ENCODE measurements at regions not wholly inside any gene's neighbourhood (a gene's known extent, or its start where the extent isn't known, plus 50 kb on each side); places are given as distances from the start of the nearest gene placed in this dataset.

DNA sequence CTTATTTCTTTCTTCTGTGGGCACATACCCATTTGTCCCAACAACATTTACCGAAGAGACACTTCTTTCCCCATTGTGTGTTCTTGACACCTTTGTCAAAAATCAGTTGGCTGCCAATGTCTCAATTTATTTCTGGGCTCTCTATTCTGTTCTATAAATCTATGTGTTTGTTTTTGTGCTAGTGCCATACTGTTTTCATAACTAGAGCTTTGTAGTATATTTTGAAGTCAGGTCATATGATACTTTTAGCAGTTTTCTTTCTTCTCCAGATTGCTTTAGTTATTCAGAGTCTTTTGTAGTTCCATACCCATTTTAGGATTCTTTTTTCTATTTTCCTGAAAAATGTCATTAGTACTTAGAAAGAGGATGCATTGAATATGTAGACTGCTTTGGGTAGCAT is 1276.3 kb downstream of the SLITRK1 start:
- TF ChIP-seq CTCF (conservative IDR thresholded peaks at IDR 0.05) (no peak), ZFX (IDR thresholded peaks at IDR 0.05) (no peak)
- H3K27ac ChIP-seq, result no peak overlapping the region

DNA sequence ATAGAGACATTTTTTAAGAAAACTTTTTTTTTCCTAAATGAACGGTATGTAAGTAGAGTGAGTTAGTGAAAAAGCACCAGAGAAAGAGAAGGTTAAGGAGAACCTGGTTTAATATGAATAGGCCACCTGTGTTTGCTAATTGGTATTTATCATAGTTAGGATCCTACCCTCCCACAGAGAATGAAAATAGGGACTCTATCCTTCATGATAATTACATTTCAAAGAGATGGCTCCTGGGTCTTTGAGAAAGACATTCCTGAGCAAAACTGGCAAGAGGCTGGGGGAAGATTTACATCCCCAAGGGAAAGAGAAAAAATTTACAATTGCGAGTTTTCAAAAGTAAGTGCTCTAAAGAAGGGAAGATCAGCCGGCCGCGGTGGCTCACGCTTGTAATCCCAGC is 1284.5 kb downstream of the SLITRK1 start:
- no peak for TF ChIP-seq CTCF (conservative IDR thresholded peaks at IDR 0.05)
- no peak for TF ChIP-seq ZFX (IDR thresholded peaks at IDR 0.05)
- no peak overlapping the region for H3K27ac ChIP-seq

GRCh38 chr13:82593239-82593638 is 1289.0 kb downstream of the SLITRK1 start:
- H3K27ac ChIP-seq, result no peak overlapping the region
- TF ChIP-seq CTCF (conservative IDR thresholded peaks at IDR 0.05) (no peak), ZFX (IDR thresholded peaks at IDR 0.05) (no peak)

DNA sequence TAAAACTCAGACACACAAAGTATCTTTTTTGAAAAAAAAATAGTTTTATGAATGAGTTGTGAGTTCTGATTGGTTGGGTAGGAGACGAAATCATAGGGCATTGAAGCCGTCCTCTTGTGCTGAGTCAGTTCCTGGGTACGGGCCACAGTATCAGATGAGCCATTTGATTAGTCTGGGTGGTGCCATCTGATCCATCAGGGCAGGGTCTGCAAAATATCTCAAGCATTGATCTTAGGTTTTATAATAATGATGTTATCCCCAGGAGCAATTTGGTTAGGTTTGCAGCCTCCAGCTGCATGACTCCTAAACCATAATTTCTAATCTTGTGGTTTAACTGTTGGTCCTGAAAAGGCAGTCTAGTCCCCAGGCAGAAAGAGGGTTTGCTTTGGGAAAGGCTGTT is 1310.6 kb downstream of the SLITRK1 start:
- TF ChIP-seq CTCF (conservative IDR thresholded peaks at IDR 0.05), result no peak
- no peak for TF ChIP-seq ZFX (IDR thresholded peaks at IDR 0.05)
- no peak overlapping the region for H3K27ac ChIP-seq

DNA sequence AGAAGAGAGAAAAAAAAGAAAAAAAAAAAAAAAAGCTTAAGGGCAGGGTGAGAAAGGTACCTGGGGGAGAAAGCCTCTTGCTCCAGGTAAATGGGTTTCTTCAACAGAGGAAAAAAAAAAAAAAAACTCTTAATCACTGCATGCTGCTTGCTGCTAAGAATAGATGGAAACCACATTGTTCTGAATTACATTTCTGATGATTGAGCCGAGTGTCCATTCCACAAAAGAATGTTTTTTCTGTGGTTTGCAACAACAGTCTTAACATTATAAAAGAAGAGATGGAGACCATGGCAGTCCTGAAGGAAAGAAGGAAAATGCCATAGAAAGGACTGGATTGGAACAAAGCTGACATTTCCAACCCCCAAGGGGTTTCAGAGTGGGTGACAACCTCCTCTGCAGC is 1312.7 kb downstream of the SLITRK1 start:
- TF ChIP-seq ZFX (IDR thresholded peaks at IDR 0.05) (no peak), CTCF (conservative IDR thresholded peaks at IDR 0.05) (no peak)
- no peak overlapping the region for H3K27ac ChIP-seq

- no peak overlapping the region for H3K27ac ChIP-seq
- TF ChIP-seq ZFX (IDR thresholded peaks at IDR 0.05) (no peak), CTCF (conservative IDR thresholded peaks at IDR 0.05) (no peak)
These were observed 1315.4 kb downstream of the SLITRK1 start for GRCh38 chr13:82566864-82567263.

GRCh38 chr13:82565201-82565600 is 1317.1 kb downstream of the SLITRK1 start:
- no peak overlapping the region for H3K27ac ChIP-seq
- no peak for TF ChIP-seq ZFX (IDR thresholded peaks at IDR 0.05)
- TF ChIP-seq CTCF (conservative IDR thresholded peaks at IDR 0.05), result no peak
